ENCODE measurements at regions not wholly inside any gene's neighbourhood (a gene's known extent, or its start where the extent isn't known, plus 50 kb on each side); places are given as distances from the start of the nearest gene placed in this dataset.

- CTCF ChIA-PET, result interaction anchor here (1.5 kb wide), 1 partner anchor 19 kb away, joined by 9 read pairs; no protein-coding TSS in a partner anchor
- no peak overlapping the region for H3K4me3 ChIP-seq (ENCODE audit: low read depth in 2 of 2, low read length in 1 of 2)
- DNase-seq, result no peak
Observed at GRCh38 chr6:90374201-90374600, 77.6 kb upstream of the BACH2 start.

GRCh38 chr6:90372885-90373284 is 76.2 kb upstream of the BACH2 start:
- Histone ChIP-seq H3K9me2 (no peaks in the 10 kb centered on the region), H3K9me3 (no peaks in the 10 kb centered on the region), H4K20me1 (ENCODE audit: insufficient read depth) (no peaks in the 10 kb centered on the region), H2AFZ (ENCODE audit: low read depth) (no peak overlapping the region), H3K4me3 (ENCODE audit: low read depth in 2 of 2, low read length in 1 of 2) (no peak overlapping the region), H3K27ac (ENCODE audit: low read depth in 2 of 2, low read length in 1 of 2) (no peak overlapping the region), H3F3A (replicated peaks; ENCODE audit: insufficient read depth) (peaks cover 15% of the 10 kb centered on the region), H3K4me2 (no peak overlapping the region), H3K9ac (no peak overlapping the region), H3K27me3 (ENCODE audit: insufficient read depth) (no peaks in the 10 kb centered on the region), H3K36me3 (replicated peaks in 1 of 2; ENCODE audit: control insufficient read depth in 1 of 2, insufficient read depth in 2 of 2, low read length in 1 of 2) (no peaks in the 10 kb centered on the region), H3K79me2 (ENCODE audit: insufficient read depth) (no peaks in the 10 kb centered on the region), H3K4me1 (ENCODE audit: control insufficient read depth in 1 of 2, insufficient read depth in 2 of 2, low read depth in 1 of 2, low read length in 1 of 2) (peaks cover 2 to 4% of the 10 kb centered on the region in 2 experiments; a peak in 3 of 4 replicates)
- CTCF ChIA-PET, result no interaction called here
- 93% methylated on average over 2 of the region's 2 CpGs for WGBS (ENCODE audit: low lambda C conversion rate)
- no peak for DNase-seq
- POLR2A ChIA-PET, result no interaction called here
- TF ChIP-seq JUND (IDR thresholded peaks at IDR 0.05) (no peak), RFX5 (IDR thresholded peaks at IDR 0.05; ENCODE audit: low read length) (no peak), CHD2 (IDR thresholded peaks at IDR 0.05; ENCODE audit: low read length, partially characterized antibody) (no peak), FOXJ3 (CRISPR knock-in tag; IDR thresholded peaks at IDR 0.05) (no peak), USF2 (IDR thresholded peaks at IDR 0.05; ENCODE audit: borderline replicate concordance, low read depth, low read length) (no peak), PBX3 (IDR thresholded peaks at IDR 0.05) (no peak), TCF12 (IDR thresholded peaks at IDR 0.05) (no peak), YY1 (IDR thresholded peaks at IDR 0.05; ENCODE audit: low read depth) (no peak), GATA2 (CRISPR knock-in tag; IDR thresholded peaks at IDR 0.05) (no peak), FOXM1 (IDR thresholded peaks at IDR 0.05; ENCODE audit: low read depth) (no peak), FOSL2 (IDR thresholded peaks at IDR 0.05; ENCODE audit: borderline replicate concordance, low read depth) (no peak), NFIC (IDR thresholded peaks at IDR 0.05; ENCODE audit: borderline replicate concordance) (no peak), RAD21 (IDR thresholded peaks at IDR 0.05; ENCODE audit: low read length) (no peak)

More at GRCh38 chr6:90374201-90374600, 77.6 kb upstream of the BACH2 start:
- Histone ChIP-seq H3K4me2 (no peak overlapping the region), H3K9me2 (no peaks in the 10 kb centered on the region), H4K20me1 (ENCODE audit: insufficient read depth) (no peaks in the 10 kb centered on the region), H3K27ac (ENCODE audit: low read depth in 2 of 2, low read length in 1 of 2) (no peak overlapping the region), H3K9me3 (no peaks in the 10 kb centered on the region), H3K9ac (no peak overlapping the region), H3K36me3 (replicated peaks in 1 of 2; ENCODE audit: control insufficient read depth in 1 of 2, insufficient read depth in 2 of 2, low read length in 1 of 2) (no peaks in the 10 kb centered on the region), H3F3A (replicated peaks; ENCODE audit: insufficient read depth) (peaks cover 6% of the 10 kb centered on the region), H3K4me1 (ENCODE audit: control insufficient read depth in 1 of 2, insufficient read depth in 2 of 2, low read depth in 1 of 2, low read length in 1 of 2) (peaks cover 2 to 4% of the 10 kb centered on the region in 2 experiments; a peak in 2 of 4 replicates), H3K79me2 (ENCODE audit: insufficient read depth) (no peaks in the 10 kb centered on the region), H2AFZ (ENCODE audit: low read depth) (no peak overlapping the region), H3K27me3 (ENCODE audit: insufficient read depth) (no peaks in the 10 kb centered on the region)
- TF ChIP-seq PBX3 (IDR thresholded peaks at IDR 0.05) (no peak), SIN3A (IDR thresholded peaks at IDR 0.05; ENCODE audit: borderline replicate concordance, low read depth, low read length) (no peak), EZH2phosphoT487 (IDR thresholded peaks at IDR 0.05; ENCODE audit: borderline replicate concordance, low read depth) (no peak), CTCF (IDR thresholded peaks at IDR 0.05) (no peak), SMC3 (IDR thresholded peaks at IDR 0.05; ENCODE audit: low read depth, low read length) (no peak), IRF3 (IDR thresholded peaks at IDR 0.05; ENCODE audit: low read depth, low read length) (no peak), GATA2 (CRISPR knock-in tag; IDR thresholded peaks at IDR 0.05) (no peak), NRF1 (IDR thresholded peaks at IDR 0.05; ENCODE audit: low read depth, low read length) (no peak), RXRA (IDR thresholded peaks at IDR 0.05; ENCODE audit: borderline replicate concordance, low read depth) (no peak)
- POLR2A ChIA-PET, result no interaction called here
- 68% methylated on average over 4 of the region's 4 CpGs for WGBS (ENCODE audit: low lambda C conversion rate)
